ENCODE measurements at regions not wholly inside any gene's neighbourhood (a gene's known extent, or its start where the extent isn't known, plus 50 kb on each side); places are given as distances from the start of the nearest gene placed in this dataset.

DNA sequence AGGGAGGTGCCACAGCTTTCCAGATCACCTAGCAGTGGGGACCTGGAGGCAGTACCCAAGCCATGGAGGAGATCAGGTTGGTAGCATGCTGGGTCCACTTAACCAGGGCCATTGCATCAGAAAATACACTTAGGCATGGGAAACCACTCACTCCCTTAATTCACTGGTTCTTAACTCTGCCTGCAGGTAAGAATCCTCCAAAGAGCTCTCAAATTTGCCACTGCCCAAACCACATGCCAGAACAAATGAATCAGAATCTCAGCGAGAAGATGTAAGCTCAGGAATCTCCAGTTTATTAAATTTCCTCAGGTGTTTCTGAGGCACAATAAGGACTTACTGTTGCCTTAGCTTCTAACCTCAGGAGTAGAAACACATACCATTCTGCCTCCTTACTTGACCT lies 327.7 kb upstream of the RASGEF1B start:
- TF ChIP-seq, protein P1, sequence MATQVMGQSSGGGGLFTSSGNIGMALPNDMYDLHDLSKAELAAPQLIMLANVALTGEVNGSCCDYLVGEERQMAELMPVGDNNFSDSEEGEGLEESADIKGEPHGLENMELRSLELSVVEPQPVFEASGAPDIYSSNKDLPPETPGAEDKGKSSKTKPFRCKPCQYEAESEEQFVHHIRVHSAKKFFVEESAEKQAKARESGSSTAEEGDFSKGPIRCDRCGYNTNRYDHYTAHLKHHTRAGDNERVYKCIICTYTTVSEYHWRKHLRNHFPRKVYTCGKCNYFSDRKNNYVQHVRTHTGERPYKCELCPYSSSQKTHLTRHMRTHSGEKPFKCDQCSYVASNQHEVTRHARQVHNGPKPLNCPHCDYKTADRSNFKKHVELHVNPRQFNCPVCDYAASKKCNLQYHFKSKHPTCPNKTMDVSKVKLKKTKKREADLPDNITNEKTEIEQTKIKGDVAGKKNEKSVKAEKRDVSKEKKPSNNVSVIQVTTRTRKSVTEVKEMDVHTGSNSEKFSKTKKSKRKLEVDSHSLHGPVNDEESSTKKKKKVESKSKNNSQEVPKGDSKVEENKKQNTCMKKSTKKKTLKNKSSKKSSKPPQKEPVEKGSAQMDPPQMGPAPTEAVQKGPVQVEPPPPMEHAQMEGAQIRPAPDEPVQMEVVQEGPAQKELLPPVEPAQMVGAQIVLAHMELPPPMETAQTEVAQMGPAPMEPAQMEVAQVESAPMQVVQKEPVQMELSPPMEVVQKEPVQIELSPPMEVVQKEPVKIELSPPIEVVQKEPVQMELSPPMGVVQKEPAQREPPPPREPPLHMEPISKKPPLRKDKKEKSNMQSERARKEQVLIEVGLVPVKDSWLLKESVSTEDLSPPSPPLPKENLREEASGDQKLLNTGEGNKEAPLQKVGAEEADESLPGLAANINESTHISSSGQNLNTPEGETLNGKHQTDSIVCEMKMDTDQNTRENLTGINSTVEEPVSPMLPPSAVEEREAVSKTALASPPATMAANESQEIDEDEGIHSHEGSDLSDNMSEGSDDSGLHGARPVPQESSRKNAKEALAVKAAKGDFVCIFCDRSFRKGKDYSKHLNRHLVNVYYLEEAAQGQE (IDR thresholded peaks at IDR 0.05; ENCODE audit: insufficient read depth in 1 of 2, low read depth in 2 of 2, low read length in 2 of 2): no peak
- TF ChIP-seq TAF1 (IDR thresholded peaks at IDR 0.05; ENCODE audit: borderline replicate concordance, insufficient read depth, low read length): no peak
- no peak for TF ChIP-seq SIN3A (IDR thresholded peaks at IDR 0.05; ENCODE audit: borderline replicate concordance, insufficient read depth, low read length)
- no peak for TF ChIP-seq FOXP2 (optimal IDR thresholded peaks at IDR 0.05; ENCODE audit: borderline replicate concordance, extremely low read depth, extremely low read length, insufficient read depth)
- TF ChIP-seq POLR2AphosphoS5 (IDR thresholded peaks at IDR 0.05; ENCODE audit: low read depth, low read length): no peak

DNA sequence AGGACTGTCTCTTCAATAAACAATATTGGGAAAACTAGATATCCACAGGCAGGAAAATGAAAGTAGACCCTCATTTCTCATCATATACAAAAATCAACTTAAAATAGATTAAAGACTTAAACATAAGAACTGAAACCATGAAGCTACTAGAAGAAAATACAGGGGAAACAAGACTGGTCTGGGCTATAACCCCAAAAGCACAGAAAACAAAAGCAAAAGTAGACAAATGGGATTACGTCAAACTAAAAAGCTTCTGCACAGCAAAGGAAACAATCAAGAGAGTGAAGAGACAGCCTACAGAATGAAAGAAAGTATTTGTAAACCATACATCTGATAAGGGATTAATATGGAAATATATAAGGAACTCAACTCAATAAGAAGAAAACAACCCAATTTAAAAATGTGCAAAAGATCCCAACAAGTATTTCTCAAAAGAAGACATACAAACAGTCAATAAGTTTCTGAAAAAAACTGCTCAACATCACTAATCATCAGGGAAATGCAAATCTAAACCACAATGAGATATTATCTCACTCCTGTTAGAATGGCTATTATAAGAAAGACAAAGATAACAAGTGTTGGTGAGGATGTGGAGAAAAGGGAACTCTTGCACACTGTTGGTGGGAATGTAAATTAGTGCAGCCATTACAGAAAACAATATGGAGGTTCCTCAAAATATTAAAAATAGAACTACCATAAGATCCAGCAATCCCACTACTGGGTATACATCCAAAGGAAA lies 325.3 kb upstream of the RASGEF1B start:
- TF ChIP-seq TAF1 (IDR thresholded peaks at IDR 0.05; ENCODE audit: borderline replicate concordance, insufficient read depth, low read length): no peak
- no peak for TF ChIP-seq SIN3A (IDR thresholded peaks at IDR 0.05; ENCODE audit: borderline replicate concordance, insufficient read depth, low read length)
- TF ChIP-seq, protein P1 (IDR thresholded peaks at IDR 0.05; ENCODE audit: insufficient read depth in 1 of 2, low read depth in 2 of 2, low read length in 2 of 2): no peak
- TF ChIP-seq FOXP2 (optimal IDR thresholded peaks at IDR 0.05; ENCODE audit: borderline replicate concordance, extremely low read depth, extremely low read length, insufficient read depth): no peak
- no peak for TF ChIP-seq POLR2AphosphoS5 (IDR thresholded peaks at IDR 0.05; ENCODE audit: low read depth, low read length)

DNA sequence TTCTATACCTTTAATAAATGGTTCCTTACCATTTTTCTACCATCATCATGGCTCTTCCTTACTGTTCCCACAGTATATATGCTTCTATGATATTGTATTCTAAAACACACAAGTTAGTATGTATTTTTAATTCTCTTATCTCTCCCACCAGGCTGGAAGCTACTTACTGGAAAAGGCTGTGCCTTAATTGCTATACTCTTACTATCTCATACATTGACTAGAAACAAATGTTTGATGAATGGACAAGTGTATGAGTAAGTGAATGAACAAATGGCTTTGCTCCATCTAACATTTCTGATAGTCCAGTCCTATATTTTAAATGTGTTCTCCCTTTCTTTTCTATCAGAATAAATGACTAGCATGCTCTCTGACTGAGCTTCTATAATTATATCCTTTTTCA lies 320.8 kb upstream of the RASGEF1B start:
- TF ChIP-seq FOXP2 (optimal IDR thresholded peaks at IDR 0.05; ENCODE audit: borderline replicate concordance, extremely low read depth, extremely low read length, insufficient read depth) (no peak), SIN3A (IDR thresholded peaks at IDR 0.05; ENCODE audit: borderline replicate concordance, insufficient read depth, low read length) (no peak), POLR2AphosphoS5 (IDR thresholded peaks at IDR 0.05; ENCODE audit: low read depth, low read length) (no peak), TAF1 (IDR thresholded peaks at IDR 0.05; ENCODE audit: borderline replicate concordance, insufficient read depth, low read length) (no peak)
- TF ChIP-seq, protein P1 (IDR thresholded peaks at IDR 0.05; ENCODE audit: insufficient read depth in 1 of 2, low read depth in 2 of 2, low read length in 2 of 2): no peak

DNA sequence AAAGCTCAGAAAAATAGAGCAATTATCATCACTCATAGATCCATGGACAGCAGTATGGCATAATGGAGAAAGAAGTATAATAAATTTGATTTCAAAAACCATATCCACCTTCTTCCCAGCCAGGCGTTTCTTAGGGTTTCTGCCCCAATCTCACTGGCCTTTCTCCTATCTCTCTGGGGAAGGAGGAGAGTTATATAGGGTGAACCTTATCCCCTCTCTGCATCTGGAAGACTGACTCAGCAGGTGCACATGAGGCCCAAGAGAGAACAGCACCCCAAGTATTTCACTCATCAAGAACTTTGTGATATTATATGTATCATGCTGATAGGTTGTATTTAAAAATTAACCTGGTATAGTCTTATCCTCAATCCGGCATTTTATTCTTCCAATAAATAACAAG lies 318.8 kb upstream of the RASGEF1B start:
- TF ChIP-seq FOXP2 (optimal IDR thresholded peaks at IDR 0.05; ENCODE audit: borderline replicate concordance, extremely low read depth, extremely low read length, insufficient read depth) (no peak), POLR2AphosphoS5 (IDR thresholded peaks at IDR 0.05; ENCODE audit: low read depth, low read length) (no peak), SIN3A (IDR thresholded peaks at IDR 0.05; ENCODE audit: borderline replicate concordance, insufficient read depth, low read length) (no peak), TAF1 (IDR thresholded peaks at IDR 0.05; ENCODE audit: borderline replicate concordance, insufficient read depth, low read length) (no peak)
- TF ChIP-seq, protein P1 (IDR thresholded peaks at IDR 0.05; ENCODE audit: insufficient read depth in 1 of 2, low read depth in 2 of 2, low read length in 2 of 2): no peak
